ENCODE measurements at regions not wholly inside any gene's neighbourhood (a gene's known extent, or its start where the extent isn't known, plus 50 kb on each side); places are given as distances from the start of the nearest gene placed in this dataset.

- no peak for TF ChIP-seq CTCF (IDR thresholded peaks at IDR 0.05)
- no peak for TF ChIP-seq POLR2A (IDR thresholded peaks at IDR 0.05)
Measured at GRCh38 chr20:41783423-41784208, 165.4 kb upstream of the CHD6 start.

All from testis (tissue), 2 donors.